Right lobe of liver (tissue), 6 donors: ENCODE measurements at regions not wholly inside any gene's neighbourhood (a gene's known extent, or its start where the extent isn't known, plus 50 kb on each side); places are given as distances from the start of the nearest gene placed in this dataset.

Experiments
- ATAC-seq, 4 donors: fragments of 200-7000 bp; cut with Tn5 transposase; one replicate each; pipeline ENCODE4 v1.9.1; 2020; ENCODE audit warnings: mild to moderate bottlenecking in 4 of 4, moderate library complexity in 4 of 4
- DNase-seq, 3 donors: peaks; one replicate each; pipeline ENCODE4 v3.0.0-alpha.2; 2020
- H3K27ac ChIP-seq, 3 donors: fragments of 200-600 bp; one replicate each; pipeline ENCODE4 v1.8.0; 2022
- H3K27me3 ChIP-seq, 2 donors: fragments of 200-600 bp; one replicate each; pipeline ENCODE4 v1.8.0; 2022
- H3K36me3 ChIP-seq, 4 donors: fragments of 200-600 bp; sonication (generic) in 1 of 4; one replicate each; pipeline versions ENCODE4 v1.5.1 to v1.8.0; 2017 to 2022; ENCODE audit warnings: control low read depth in 1 of 4
- H3K4me1 ChIP-seq, 4 donors: fragments of 200-600 bp; sonication (generic) in 1 of 4; one replicate each; pipeline versions ENCODE4 v1.5.1 to v1.8.0; 2017 to 2022; ENCODE audit warnings: control low read depth in 1 of 4
- H3K4me3 ChIP-seq, 3 donors: fragments of 200-600 bp; one replicate each; pipeline ENCODE4 v1.8.0; 2022
- H3K9me3 ChIP-seq, 4 donors: fragments of 200-600 bp; sonication (generic) in 1 of 4; one replicate each; pipeline versions ENCODE4 v1.5.1 to v1.8.0; 2017 to 2022; ENCODE audit warnings: control low read depth in 1 of 4
- CTCF ChIP-seq, 4 donors: fragments of 200-600 bp in 3 of 4; fragments of 450-650 bp in 1 of 4; IDR thresholded peaks; one replicate each; pipeline versions ENCODE4 v1.5.1 to v1.8.0; 2016 to 2022; ENCODE audit warnings: antibody characterized with exemption in 4 of 4, mild to moderate bottlenecking in 2 of 4
- POLR2A ChIP-seq: fragments of 450-650 bp; IDR thresholded peaks from one replicate; pipeline ENCODE4 v1.6.1; 2017; ENCODE audit warnings: antibody characterized with exemption, mild to moderate bottlenecking
- WGBS: methylation state at CpG from one replicate; pipeline ENCODE4 v1.1.6; 2018; ENCODE audit warnings: low coverage, low lambda C conversion rate; ENCODE audit not compliant: insufficient coverage; ENCODE audit errors: missing lambda C conversion rate; 5-methylcytosine and 5-hydroxymethylcytosine counted together
- intact Hi-C, 2 donors: fragments of 100-400 bp; cut with DNase I; formaldehyde crosslinking; loops; one replicate each; pipeline versions ENCODE4 v1.11.2 to v1.14.1; 2022
- donor health status: DM: no; HTN: yes; CAD: no.
- donor health status: DM: no; HTN: no; CAD: no.
- donor health status: DM: no; HTN: no; CAD: no.
- donor health status: DM: no; HTN: yes; CAD: no.
- donor health status: DM: no; HTN: yes; CAD: no.

- TF ChIP-seq POLR2A (no peak), CTCF (IDR thresholded peaks at IDR 0.05) (no peak)
- Histone ChIP-seq H3K27me3 (no peaks in the 10 kb centered on the region), H3K36me3 (no peaks in the 10 kb centered on the region), H3K27ac (no peak overlapping the region), H3K4me1 (no peaks in the 10 kb centered on the region), H3K9me3 (no peaks in the 10 kb centered on the region), H3K4me3 (no peak overlapping the region)
- DNase-seq = no peak
- no peak for ATAC-seq
- WGBS = 63% methylated on average over 1 of the region's 1 CpG
- intact Hi-C loops = no loop called here
Observed at GRCh38 chr9:11233696-11234095, 620.9 kb upstream of the PTPRD start.

GRCh38 chr9:11235061-11235460, 622.3 kb upstream of the PTPRD start:
- no peaks in the 10 kb centered on the region for H3K9me3 ChIP-seq
- ATAC-seq = no peak
- no peaks in the 10 kb centered on the region for H3K4me1 ChIP-seq
- no peaks in the 10 kb centered on the region for H3K27me3 ChIP-seq
- no peak overlapping the region for H3K4me3 ChIP-seq
- 48% methylated on average over 2 of the region's 2 CpGs for WGBS
- intact Hi-C loops = no loop called here
- no peak for DNase-seq
- no peak overlapping the region for H3K27ac ChIP-seq
- TF ChIP-seq CTCF (IDR thresholded peaks at IDR 0.05) (no peak), POLR2A (no peak)
- H3K36me3 ChIP-seq = no peaks in the 10 kb centered on the region

- no peak for ATAC-seq
Observed at GRCh38 chr9:11241779-11242178, 629.0 kb upstream of the PTPRD start.

GRCh38 chr9:11257992-11258391, 645.2 kb upstream of the PTPRD start:
- DNase-seq (no peak), ATAC-seq (no peak)
- no peaks in the 10 kb centered on the region for H3K9me3 ChIP-seq
- no peaks in the 10 kb centered on the region for H3K27me3 ChIP-seq
- WGBS = 0% methylated on average over 1 of the region's 1 CpG
- intact Hi-C loops = no loop called here
- no peaks in the 10 kb centered on the region for H3K4me1 ChIP-seq
- H3K4me3 ChIP-seq = no peak overlapping the region
- H3K36me3 ChIP-seq = no peaks in the 10 kb centered on the region
- TF ChIP-seq CTCF (IDR thresholded peaks at IDR 0.05) = no peak
- TF ChIP-seq POLR2A = no peak
- H3K27ac ChIP-seq = no peak overlapping the region

More at GRCh38 chr9:11241779-11242178, 629.0 kb upstream of the PTPRD start:
- H3K9me3 ChIP-seq = no peaks in the 10 kb centered on the region
- no peaks in the 10 kb centered on the region for H3K36me3 ChIP-seq
- WGBS = 13% methylated on average over 1 of the region's 1 CpG
- H3K27ac ChIP-seq = no peak overlapping the region
- intact Hi-C loops = no loop called here
- no peak for DNase-seq
- no peaks in the 10 kb centered on the region for H3K4me1 ChIP-seq
- TF ChIP-seq CTCF (IDR thresholded peaks at IDR 0.05) (no peak), POLR2A (no peak)
- no peaks in the 10 kb centered on the region for H3K27me3 ChIP-seq
- no peak overlapping the region for H3K4me3 ChIP-seq

GRCh38 chr9:11269036-11269435, 656.2 kb upstream of the PTPRD start:
- intact Hi-C loops = no loop called here
- H3K36me3 ChIP-seq = no peaks in the 10 kb centered on the region
- H3K27me3 ChIP-seq = no peaks in the 10 kb centered on the region
- WGBS = 30% methylated on average over 2 of the region's 3 CpGs
- H3K4me3 ChIP-seq = no peak overlapping the region
- H3K4me1 ChIP-seq = no peaks in the 10 kb centered on the region
- H3K27ac ChIP-seq = no peak overlapping the region
- no peak for TF ChIP-seq CTCF (IDR thresholded peaks at IDR 0.05)
- TF ChIP-seq POLR2A = no peak
- ATAC-seq = no peak
- no peaks in the 10 kb centered on the region for H3K9me3 ChIP-seq
- DNase-seq = no peak
